ENCODE measurements at regions not wholly inside any gene's neighbourhood (a gene's known extent, or its start where the extent isn't known, plus 50 kb on each side); places are given as distances from the start of the nearest gene placed in this dataset.

GRCh38 chr12:65637774-65638173, 186.5 kb upstream of the HMGA2 start:
- peaks cover 4% of the 10 kb centered on the region for H3K4me1 ChIP-seq (ENCODE audit: control insufficient read depth, insufficient read depth, low read length)
- ChIA-PET POLR2A (no interaction called here), CTCF (no interaction called here)
- ATAC-seq, result no peak
- intact Hi-C loops (cut with micrococcal nuclease; ENCODE audit: unreplicated experiment) (no loop called here), in situ Hi-C loops (cut with HindIII; ENCODE audit: low pct_unique_long_range_greater_than_20kb, low sequenced_read_pairs) (no loop called here)
- H3K36me3 ChIP-seq (ENCODE audit: control insufficient read depth, insufficient read depth, low read length), result no peaks in the 10 kb centered on the region
- peaks cover 20% of the 10 kb centered on the region; the same call in 1 of the 2 replicates for H3K9me3 ChIP-seq (ENCODE audit: control insufficient read depth, insufficient read depth, low read depth, low read length)
- TF ChIP-seq REST (IDR thresholded peaks at IDR 0.05; ENCODE audit: insufficient read depth in 1 of 2, low read depth in 2 of 2, low read length in 1 of 2) (no peak), SIN3A (IDR thresholded peaks at IDR 0.05; ENCODE audit: borderline replicate concordance, insufficient read depth, low read depth, low read length) (no peak), CTCF (IDR thresholded peaks at IDR 0.05) (no peak), TCF7L2 (IDR thresholded peaks at IDR 0.05; ENCODE audit: low read depth, low read length) (no peak), POLR2AphosphoS5 (IDR thresholded peaks at IDR 0.05; ENCODE audit: low read depth, low read length) (no peak)
- BruUV-seq (replicated peaks), result no TSS peak
- no peak overlapping the region for H3K4me3 ChIP-seq (ENCODE audit: low read depth in 2 of 2, low read length in 2 of 2)
- H3K27ac ChIP-seq (ENCODE audit: low read length), result no peak overlapping the region
- H3K27me3 ChIP-seq (ENCODE audit: control insufficient read depth, insufficient read depth, low read length), result no peaks in the 10 kb centered on the region
- no peak for DNase-seq (ENCODE audit: low read depth, low spot score)

GRCh38 chr12:65638324-65638723, 186.0 kb upstream of the HMGA2 start:
- POLR2A ChIA-PET, result no interaction called here
- no peaks in the 10 kb centered on the region for H3K36me3 ChIP-seq (ENCODE audit: control insufficient read depth, insufficient read depth, low read length)
- CTCF ChIA-PET, result no interaction called here
- TF ChIP-seq CTCF (IDR thresholded peaks at IDR 0.05), result no peak
- in situ Hi-C loops (cut with HindIII; ENCODE audit: low pct_unique_long_range_greater_than_20kb, low sequenced_read_pairs), result no loop called here
- no TSS peak for BruUV-seq (replicated peaks)
- H3K27me3 ChIP-seq (ENCODE audit: control insufficient read depth, insufficient read depth, low read length), result no peaks in the 10 kb centered on the region
- H3K4me3 ChIP-seq (ENCODE audit: low read depth in 2 of 2, low read length in 2 of 2), result no peak overlapping the region
- peaks cover 20% of the 10 kb centered on the region; the same call in 1 of the 2 replicates for H3K9me3 ChIP-seq (ENCODE audit: control insufficient read depth, insufficient read depth, low read depth, low read length)
- H3K4me1 ChIP-seq (ENCODE audit: control insufficient read depth, insufficient read depth, low read length), result peaks cover 2% of the 10 kb centered on the region; the same call in 1 of the 2 replicates
- DNase-seq (ENCODE audit: low read depth, low spot score), result no peak
- H3K27ac ChIP-seq (ENCODE audit: low read length), result no peak overlapping the region
- intact Hi-C loops (cut with micrococcal nuclease; ENCODE audit: unreplicated experiment), result no loop called here
- no peak for ATAC-seq

GRCh38 chr12:65640489-65640901, 183.8 kb upstream of the HMGA2 start:
- peak overlapping the region in 1 of 2 experiments; percentile 19; a peak in 1 of 4 replicates for H3K4me3 ChIP-seq (ENCODE audit: low read depth in 2 of 2, low read length in 2 of 2)
- intact Hi-C loops (cut with micrococcal nuclease; ENCODE audit: unreplicated experiment) (no loop called here), in situ Hi-C loops (cut with HindIII; ENCODE audit: low pct_unique_long_range_greater_than_20kb, low sequenced_read_pairs) (no loop called here)
- CTCF ChIA-PET, result no interaction called here
- H3K4me1 ChIP-seq (ENCODE audit: control insufficient read depth, insufficient read depth, low read length), result no peaks in the 10 kb centered on the region
- H3K9me3 ChIP-seq (ENCODE audit: control insufficient read depth, insufficient read depth, low read depth, low read length), result peaks cover 26% of the 10 kb centered on the region; the same call in 1 of the 2 replicates
- H3K27ac ChIP-seq (ENCODE audit: low read length), result no peak overlapping the region
- POLR2A ChIA-PET, result no interaction called here
- DNase-seq (ENCODE audit: low read depth, low spot score) (no peak), ATAC-seq (no peak)
- no TSS peak for BruUV-seq (replicated peaks)
- no peaks in the 10 kb centered on the region for H3K27me3 ChIP-seq (ENCODE audit: control insufficient read depth, insufficient read depth, low read length)
- TF ChIP-seq CTCF (IDR thresholded peaks at IDR 0.05), result no peak
- no peak for TF ChIP-seq REST (IDR thresholded peaks at IDR 0.05; ENCODE audit: insufficient read depth in 1 of 2, low read depth in 2 of 2, low read length in 1 of 2)
- TF ChIP-seq TCF7L2 (IDR thresholded peaks at IDR 0.05; ENCODE audit: low read depth, low read length), result no peak
- TF ChIP-seq POLR2AphosphoS5 (IDR thresholded peaks at IDR 0.05; ENCODE audit: low read depth, low read length), result no peak
- TF ChIP-seq SIN3A (IDR thresholded peaks at IDR 0.05; ENCODE audit: borderline replicate concordance, insufficient read depth, low read depth, low read length), result no peak
- no peaks in the 10 kb centered on the region for H3K36me3 ChIP-seq (ENCODE audit: control insufficient read depth, insufficient read depth, low read length)

All from Panc1 (cell line).